Hepatocyte (in vitro differentiated cells): ENCODE measurements at regions not wholly inside any gene's neighbourhood (a gene's known extent, or its start where the extent isn't known, plus 50 kb on each side); places are given as distances from the start of the nearest gene placed in this dataset.

Source experiments
- CTCF ChIP-seq: fragments of 200-600 bp; sonication (generic); IDR thresholded peaks from 2 replicates; pipeline ENCODE4 v1.5.1; 2016; ENCODE audit warnings: antibody characterized with exemption, mild to moderate bottlenecking; ENCODE audit not compliant: poor library complexity
- EZH2 ChIP-seq: fragments of 200-600 bp; sonication (generic); IDR thresholded peaks from 2 replicates; pipeline ENCODE4 v1.6.1; 2016; ENCODE audit warnings: antibody characterized with exemption, mild to moderate bottlenecking, borderline replicate concordance
- EZH2phosphoT487 ChIP-seq: fragments of 200-600 bp; sonication (generic); IDR thresholded peaks from one replicate; pipeline ENCODE4 v1.6.1; 2018; ENCODE audit warnings: antibody characterized with exemption, mild to moderate bottlenecking, low read depth, moderate library complexity; ENCODE audit not compliant: unreplicated experiment, severe bottlenecking

GRCh38 chr5:30267026-30267425, 926.5 kb upstream of the CDH6 start:
- TF ChIP-seq CTCF (no peak), EZH2 (no peak), EZH2phosphoT487 (no peak)
